ENCODE measurements at regions not wholly inside any gene's neighbourhood (a gene's known extent, or its start where the extent isn't known, plus 50 kb on each side); places are given as distances from the start of the nearest gene placed in this dataset.
"Not testable (repeated sequence)": the region's sequence is repeated elsewhere in the genome, so short reads cannot be mapped to it uniquely, and the experiment has no call there.

GRCh38 chr19:33866696-33867095, 70.0 kb downstream of the KCTD15 start:
- H3K36me3 ChIP-seq (replicated peaks in 1 of 2; ENCODE audit: insufficient read depth in 1 of 2, low read depth in 2 of 2) = no peaks in the 10 kb centered on the region
- TF ChIP-seq CTCF (IDR thresholded peaks at IDR 0.05) (no peak), POLR2A (IDR thresholded peaks at IDR 0.05) (no peak)
- no peak overlapping the region for H3K4me3 ChIP-seq
- intact Hi-C loops (cut with DNase I) = no loop called here
- ATAC-seq = no peak
- no peaks in the 10 kb centered on the region for H3K9me3 ChIP-seq
- 70 to 74% methylated on average over 5 of the region's 5 CpGs for WGBS, 2 donors
- H3K4me1 ChIP-seq = peaks cover 5% of the 10 kb centered on the region
- H3K27ac ChIP-seq = no peak overlapping the region
- no peak for DNase-seq
- H3K27me3 ChIP-seq = no peaks in the 10 kb centered on the region

DNA sequence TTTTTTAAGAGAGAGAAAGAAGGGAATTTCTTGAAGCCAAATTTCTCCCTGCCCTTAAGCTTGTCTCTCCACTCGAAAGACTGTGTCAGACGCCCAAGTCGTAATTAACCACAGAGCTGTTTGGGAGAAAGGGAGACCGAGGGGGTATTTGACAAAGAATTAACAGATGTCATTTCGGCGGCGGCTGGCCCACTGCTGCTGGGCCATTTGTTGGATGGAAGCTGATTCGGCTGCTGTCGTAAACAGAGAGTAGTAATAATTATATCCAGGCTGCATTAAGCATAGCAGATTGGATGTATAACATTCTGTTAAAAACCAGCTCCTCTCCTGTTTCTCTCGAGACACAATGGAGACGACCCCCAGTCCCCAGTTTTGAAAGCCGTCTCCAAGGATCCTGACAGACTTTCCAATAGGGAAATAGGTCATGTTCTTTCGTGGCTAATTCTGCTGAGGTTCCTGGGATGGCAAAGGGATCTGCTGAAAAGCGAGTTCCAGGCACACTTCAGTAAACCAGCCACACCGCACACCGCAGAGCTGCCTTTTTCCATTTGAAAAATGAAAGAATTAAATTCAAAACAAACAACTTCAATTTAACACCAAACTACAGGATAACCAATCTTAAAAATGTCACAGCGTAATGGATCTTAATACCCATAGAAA, 71.5 kb downstream of the KCTD15 start:
- intact Hi-C loops (cut with DNase I) = no loop called here
- no peak for TF ChIP-seq POLR2A (IDR thresholded peaks at IDR 0.05)
- TF ChIP-seq CTCF (IDR thresholded peaks at IDR 0.05) = no peak
- Histone ChIP-seq H3K4me1 (no peaks in the 10 kb centered on the region), H3K9me3 (no peaks in the 10 kb centered on the region), H3K4me3 (no peak overlapping the region), H3K27me3 (no peaks in the 10 kb centered on the region), H3K36me3 (replicated peaks in 1 of 2; ENCODE audit: insufficient read depth in 1 of 2, low read depth in 2 of 2) (no peaks in the 10 kb centered on the region), H3K27ac (no peak overlapping the region)
- ATAC-seq (no peak), DNase-seq (no peak)
- WGBS, 2 donors = 65 to 67% methylated on average over 17 of the region's 17 CpGs

- peak in 3 of 4 donors; percentile 31 to 44 (median 41) for DNase-seq
- Histone ChIP-seq H3K27me3 (no peaks in the 10 kb centered on the region), H3K4me1 (no peaks in the 10 kb centered on the region), H3K4me3 (no peak overlapping the region), H3K9me3 (no peaks in the 10 kb centered on the region), H3K27ac (no peak overlapping the region), H3K36me3 (replicated peaks in 1 of 2; ENCODE audit: insufficient read depth in 1 of 2, low read depth in 2 of 2) (no peaks in the 10 kb centered on the region)
- no peak for TF ChIP-seq CTCF (IDR thresholded peaks at IDR 0.05)
- 38 to 44% methylated on average over 12 to 21 of the region's 21 CpGs for WGBS, 2 donors
- intact Hi-C loops (cut with DNase I) = no loop called here
- peak; percentile 35 for ATAC-seq
These were observed 72.2 kb downstream of the KCTD15 start for GRCh38 chr19:33868788-33869412.

DNA sequence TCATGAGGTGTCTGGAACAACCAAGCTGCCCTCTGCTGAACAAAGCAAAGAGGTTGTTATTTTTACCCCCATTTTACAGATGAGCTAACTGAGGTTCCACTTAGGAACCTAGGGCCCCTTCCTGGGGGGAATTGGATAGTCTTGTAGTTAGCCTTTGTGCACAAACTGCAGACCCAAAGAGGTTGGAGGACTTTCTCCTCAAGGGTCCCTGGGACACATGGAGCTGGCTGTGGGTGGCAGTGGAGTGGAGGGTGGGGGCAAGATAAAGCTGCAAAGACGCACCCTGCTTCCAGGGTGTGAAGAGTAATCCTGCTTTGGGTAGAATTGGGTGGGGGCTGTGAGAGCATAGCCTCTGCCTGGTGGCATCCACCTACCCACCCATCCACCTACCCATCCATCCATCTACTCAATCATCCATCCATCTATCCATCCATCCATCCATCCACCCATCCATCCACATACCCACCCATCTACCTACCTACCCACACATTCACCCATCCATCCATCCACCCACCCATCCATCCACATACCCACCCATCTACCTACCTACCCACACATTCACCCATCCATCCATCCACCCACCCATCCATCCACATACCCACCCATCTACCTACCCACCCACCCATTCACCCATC, 73.7 kb downstream of the KCTD15 start:
- H3K4me1 ChIP-seq; H3K27me3 ChIP-seq; DNase-seq; ATAC-seq; H3K27ac ChIP-seq; intact Hi-C loops (cut with DNase I); H3K9me3 ChIP-seq; H3K36me3 ChIP-seq (replicated peaks in 1 of 2; ENCODE audit: insufficient read depth in 1 of 2, low read depth in 2 of 2); H3K4me3 ChIP-seq: not testable (repeated sequence)
- 63 to 75% methylated on average over 1 of the region's 1 CpG for WGBS, 2 donors

DNA sequence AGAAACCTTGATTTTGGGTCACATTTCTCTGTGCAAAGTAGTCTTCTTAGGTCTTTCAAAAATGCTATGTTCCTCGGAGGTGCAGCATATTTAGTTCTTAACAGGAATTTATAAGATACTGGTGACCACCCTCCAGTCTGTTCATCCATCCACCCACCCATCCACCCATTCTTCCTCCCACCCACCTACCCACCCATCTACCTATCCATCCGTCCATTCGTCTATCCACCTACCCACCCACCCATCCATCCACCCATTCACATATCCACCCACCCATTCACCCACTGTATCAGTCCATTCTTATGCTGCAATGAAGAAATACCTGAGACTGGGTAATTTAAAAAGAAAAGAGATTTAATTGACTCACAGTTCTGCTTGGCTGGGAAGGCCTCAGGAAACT, 74.9 kb downstream of the KCTD15 start:
- WGBS, 2 donors = 95 to 98% methylated on average over 3 of the region's 3 CpGs
- H3K4me1 ChIP-seq = peaks cover 7% of the 10 kb centered on the region
- no peak for TF ChIP-seq POLR2A (IDR thresholded peaks at IDR 0.05)
- no peak for TF ChIP-seq CTCF (IDR thresholded peaks at IDR 0.05)
- H3K27ac ChIP-seq = no peak overlapping the region
- ATAC-seq (no peak), DNase-seq (no peak)
- H3K4me3 ChIP-seq = no peak overlapping the region
- no peaks in the 10 kb centered on the region for H3K27me3 ChIP-seq
- H3K36me3 ChIP-seq (replicated peaks in 1 of 2; ENCODE audit: insufficient read depth in 1 of 2, low read depth in 2 of 2) = no peaks in the 10 kb centered on the region
- intact Hi-C loops (cut with DNase I) = no loop called here
- H3K9me3 ChIP-seq = no peaks in the 10 kb centered on the region
